ENCODE measurements at regions not wholly inside any gene's neighbourhood (a gene's known extent, or its start where the extent isn't known, plus 50 kb on each side); places are given as distances from the start of the nearest gene placed in this dataset.
A peak's percentile ranks its signal among the peaks of the same experiment; 100 is the strongest.

DNA sequence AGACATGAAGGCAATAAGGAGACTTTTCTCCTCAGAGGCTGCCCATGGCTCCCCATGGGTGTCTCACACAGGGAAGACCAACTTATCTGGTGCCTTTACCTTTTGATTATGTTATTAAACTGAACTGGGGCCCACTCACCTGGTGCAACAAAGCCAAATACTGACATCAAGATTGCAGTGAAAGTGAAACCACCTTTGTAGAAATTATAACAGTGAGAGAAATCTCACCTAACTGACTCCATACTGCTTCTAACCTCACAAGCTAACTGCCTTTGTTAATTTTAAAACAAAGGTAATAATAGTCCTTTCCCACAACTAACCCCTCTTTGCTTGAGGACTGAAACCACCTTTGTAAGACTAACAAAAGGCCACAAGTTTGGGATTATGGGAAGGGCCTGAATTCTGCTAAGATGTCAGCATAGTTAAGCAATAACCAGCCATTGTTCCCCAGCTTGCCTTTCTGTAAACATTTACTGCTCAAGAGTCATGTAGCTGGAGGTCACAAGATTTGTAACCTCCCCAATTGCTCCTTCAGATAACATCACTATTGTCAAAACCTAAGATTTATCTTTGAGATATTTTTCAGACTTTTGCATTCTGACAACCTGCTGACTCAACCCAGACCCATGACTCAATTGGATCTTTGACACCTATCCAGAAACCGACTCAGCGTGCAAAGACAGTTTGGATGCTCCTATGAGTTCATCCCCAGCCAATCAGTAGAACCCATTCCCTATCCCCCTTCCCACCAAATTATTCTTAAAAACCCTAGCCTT, 420.3 kb upstream of the CFAP20DC start:
- H3K27me3 Mint-ChIP-seq (ENCODE audit: low read depth in 2 of 2): peaks cover 0 to 2% of the 10 kb centered on the region in 2 donors
- peak overlapping the region in 1 of 2 donors; percentile 67 for H3K27ac Mint-ChIP-seq
- no peak for DNase-seq
- H3K4me3 Mint-ChIP-seq: no peak overlapping the region
- no peaks in the 10 kb centered on the region for H3K9me3 Mint-ChIP-seq
- Histone ChIP-seq H3K4me1 (ENCODE audit: control insufficient read depth, insufficient read depth, low read length) (peaks cover 2% of the 10 kb centered on the region), H3K36me3 (ENCODE audit: control insufficient read depth, insufficient read depth, low read length) (no peaks in the 10 kb centered on the region), H3K27me3 (ENCODE audit: control insufficient read depth, insufficient read depth, low read length) (no peaks in the 10 kb centered on the region), H3K27ac (ENCODE audit: low read length) (no peak overlapping the region), H3K4me3 (ENCODE audit: low read length) (no peak overlapping the region), H3K9me3 (ENCODE audit: control insufficient read depth, insufficient read depth, low read length) (no peaks in the 10 kb centered on the region)
- TF ChIP-seq, protein P1, sequence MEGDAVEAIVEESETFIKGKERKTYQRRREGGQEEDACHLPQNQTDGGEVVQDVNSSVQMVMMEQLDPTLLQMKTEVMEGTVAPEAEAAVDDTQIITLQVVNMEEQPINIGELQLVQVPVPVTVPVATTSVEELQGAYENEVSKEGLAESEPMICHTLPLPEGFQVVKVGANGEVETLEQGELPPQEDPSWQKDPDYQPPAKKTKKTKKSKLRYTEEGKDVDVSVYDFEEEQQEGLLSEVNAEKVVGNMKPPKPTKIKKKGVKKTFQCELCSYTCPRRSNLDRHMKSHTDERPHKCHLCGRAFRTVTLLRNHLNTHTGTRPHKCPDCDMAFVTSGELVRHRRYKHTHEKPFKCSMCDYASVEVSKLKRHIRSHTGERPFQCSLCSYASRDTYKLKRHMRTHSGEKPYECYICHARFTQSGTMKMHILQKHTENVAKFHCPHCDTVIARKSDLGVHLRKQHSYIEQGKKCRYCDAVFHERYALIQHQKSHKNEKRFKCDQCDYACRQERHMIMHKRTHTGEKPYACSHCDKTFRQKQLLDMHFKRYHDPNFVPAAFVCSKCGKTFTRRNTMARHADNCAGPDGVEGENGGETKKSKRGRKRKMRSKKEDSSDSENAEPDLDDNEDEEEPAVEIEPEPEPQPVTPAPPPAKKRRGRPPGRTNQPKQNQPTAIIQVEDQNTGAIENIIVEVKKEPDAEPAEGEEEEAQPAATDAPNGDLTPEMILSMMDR (IDR thresholded peaks at IDR 0.05): no peak
- peaks cover 16 to 18% of the 10 kb centered on the region in 2 donors for H3K4me1 Mint-ChIP-seq
- WGBS (ENCODE audit: insufficient coverage): 86% methylated on average over 2 of the region's 2 CpGs
- intact Hi-C loops (cut with micrococcal nuclease): no loop called here
- peak in 2 of 3 donors; percentile 24 to 46 for ATAC-seq
- H3K36me3 Mint-ChIP-seq: no peaks in the 10 kb centered on the region

DNA sequence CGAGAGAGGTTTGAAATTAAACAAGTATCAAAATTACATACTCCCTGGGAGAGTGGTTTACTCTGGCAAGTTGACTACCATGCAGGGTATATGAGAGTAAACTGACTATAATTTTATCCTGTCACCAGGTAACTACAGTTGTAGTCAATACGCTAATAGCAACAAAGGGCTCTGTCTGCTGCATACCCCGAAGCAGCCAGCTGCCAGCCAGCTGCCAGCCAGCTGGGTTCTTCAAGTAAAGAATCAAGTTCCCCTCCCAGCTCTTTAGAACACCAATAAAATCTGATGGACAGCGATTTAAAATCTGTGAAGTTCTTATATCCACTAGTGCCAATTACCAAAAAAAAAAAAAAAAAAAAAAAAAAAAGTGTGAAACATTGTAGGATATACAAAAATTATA, 417.7 kb upstream of the CFAP20DC start:
- Histone ChIP-seq H3K36me3 (ENCODE audit: control insufficient read depth, insufficient read depth, low read length) (no peaks in the 10 kb centered on the region), H3K27ac (ENCODE audit: low read length) (no peak overlapping the region), H3K4me3 (ENCODE audit: low read length) (no peak overlapping the region), H3K9me3 (ENCODE audit: control insufficient read depth, insufficient read depth, low read length) (no peaks in the 10 kb centered on the region), H3K27me3 (ENCODE audit: control insufficient read depth, insufficient read depth, low read length) (no peaks in the 10 kb centered on the region), H3K4me1 (ENCODE audit: control insufficient read depth, insufficient read depth, low read length) (peaks cover 2% of the 10 kb centered on the region)
- DNase-seq (no peak), ATAC-seq (no peak)
- H3K27me3 Mint-ChIP-seq (ENCODE audit: low read depth in 2 of 2): no peaks in the 10 kb centered on the region
- WGBS (ENCODE audit: insufficient coverage): 88% methylated on average over 2 of the region's 4 CpGs
- peaks cover 16 to 18% of the 10 kb centered on the region in 2 donors for H3K4me1 Mint-ChIP-seq
- no peak overlapping the region for H3K4me3 Mint-ChIP-seq
- no peaks in the 10 kb centered on the region for H3K36me3 Mint-ChIP-seq
- H3K9me3 Mint-ChIP-seq: no peaks in the 10 kb centered on the region
- intact Hi-C loops (cut with micrococcal nuclease): no loop called here
- H3K27ac Mint-ChIP-seq: no peak overlapping the region
- TF ChIP-seq, protein P1 (IDR thresholded peaks at IDR 0.05): no peak

DNA sequence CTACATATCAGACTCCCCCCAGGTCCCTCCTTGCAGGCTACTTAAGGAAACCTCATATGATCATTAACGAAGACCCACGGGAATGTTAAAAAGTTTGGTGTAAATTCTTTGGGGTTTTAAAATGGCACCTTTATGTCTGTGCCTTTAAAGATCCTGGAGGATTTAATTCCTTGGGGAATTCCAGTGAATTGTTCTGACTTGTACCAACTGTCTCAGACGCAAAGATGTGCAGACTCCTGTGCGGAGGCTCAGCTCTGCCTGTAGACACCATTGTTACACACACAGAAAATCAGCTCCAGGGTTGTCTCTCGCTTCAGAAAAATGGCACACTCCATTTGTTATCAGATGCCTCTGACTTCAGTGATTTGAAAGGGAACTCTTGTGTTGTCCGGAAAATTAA, 414.4 kb upstream of the CFAP20DC start:
- Histone ChIP-seq H3K4me1 (ENCODE audit: control insufficient read depth, insufficient read depth, low read length) (no peaks in the 10 kb centered on the region), H3K27ac (ENCODE audit: low read length) (no peak overlapping the region), H3K27me3 (ENCODE audit: control insufficient read depth, insufficient read depth, low read length) (no peaks in the 10 kb centered on the region), H3K36me3 (ENCODE audit: control insufficient read depth, insufficient read depth, low read length) (no peaks in the 10 kb centered on the region), H3K4me3 (ENCODE audit: low read length) (no peak overlapping the region), H3K9me3 (ENCODE audit: control insufficient read depth, insufficient read depth, low read length) (no peaks in the 10 kb centered on the region)
- 94% methylated on average over 5 of the region's 6 CpGs for WGBS (ENCODE audit: insufficient coverage)
- intact Hi-C loops (cut with micrococcal nuclease): no loop called here
- Mint-ChIP-seq H3K9me3 (peaks cover 0 to 2% of the 10 kb centered on the region in 2 donors), H3K4me3 (no peak overlapping the region), H3K27me3 (ENCODE audit: low read depth in 2 of 2) (no peaks in the 10 kb centered on the region), H3K36me3 (no peaks in the 10 kb centered on the region), H3K4me1 (peaks cover 16% of the 10 kb centered on the region in 2 donors), H3K27ac (no peak overlapping the region)
- ATAC-seq (no peak), DNase-seq (no peak)
- TF ChIP-seq, protein P1 (IDR thresholded peaks at IDR 0.05): no peak

DNA sequence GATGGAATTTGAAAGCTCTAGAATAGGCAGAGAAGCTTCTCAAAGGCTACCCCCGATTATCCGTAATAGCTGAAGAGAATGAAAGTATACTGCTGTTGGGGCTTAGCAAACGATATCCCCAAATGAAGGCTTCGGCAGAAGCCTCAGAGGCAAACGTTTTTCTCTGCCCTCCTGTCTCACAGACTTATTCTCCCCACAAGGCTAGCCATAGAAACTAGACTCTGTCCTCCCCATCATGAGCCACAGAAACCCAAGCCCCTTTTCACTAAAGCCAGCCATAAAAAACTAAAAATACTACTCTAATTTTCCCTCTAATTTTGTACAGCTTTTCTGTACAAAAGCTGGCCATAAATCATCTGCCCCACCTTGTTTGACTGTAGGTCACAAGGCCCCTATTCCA, 413.4 kb upstream of the CFAP20DC start:
- no peaks in the 10 kb centered on the region for H3K36me3 ChIP-seq (ENCODE audit: control insufficient read depth, insufficient read depth, low read length)
- intact Hi-C loops (cut with micrococcal nuclease): no loop called here
- ATAC-seq (no peak), DNase-seq (no peak)
- no peak overlapping the region for H3K4me3 ChIP-seq (ENCODE audit: low read length)
- Mint-ChIP-seq H3K36me3 (no peaks in the 10 kb centered on the region), H3K9me3 (peaks cover 0 to 2% of the 10 kb centered on the region in 2 donors), H3K27me3 (ENCODE audit: low read depth in 2 of 2) (no peaks in the 10 kb centered on the region), H3K4me1 (peaks cover 17 to 22% of the 10 kb centered on the region in 2 donors), H3K27ac (no peak overlapping the region), H3K4me3 (no peak overlapping the region)
- H3K9me3 ChIP-seq (ENCODE audit: control insufficient read depth, insufficient read depth, low read length): no peaks in the 10 kb centered on the region
- H3K27me3 ChIP-seq (ENCODE audit: control insufficient read depth, insufficient read depth, low read length): no peaks in the 10 kb centered on the region
- WGBS (ENCODE audit: insufficient coverage): 92% methylated on average over 5 of the region's 5 CpGs
- no peaks in the 10 kb centered on the region for H3K4me1 ChIP-seq (ENCODE audit: control insufficient read depth, insufficient read depth, low read length)
- no peak overlapping the region for H3K27ac ChIP-seq (ENCODE audit: low read length)
- TF ChIP-seq, protein P1 (IDR thresholded peaks at IDR 0.05): no peak
